ENCODE measurements at regions not wholly inside any gene's neighbourhood (a gene's known extent, or its start where the extent isn't known, plus 50 kb on each side); places are given as distances from the start of the nearest gene placed in this dataset.

DNA sequence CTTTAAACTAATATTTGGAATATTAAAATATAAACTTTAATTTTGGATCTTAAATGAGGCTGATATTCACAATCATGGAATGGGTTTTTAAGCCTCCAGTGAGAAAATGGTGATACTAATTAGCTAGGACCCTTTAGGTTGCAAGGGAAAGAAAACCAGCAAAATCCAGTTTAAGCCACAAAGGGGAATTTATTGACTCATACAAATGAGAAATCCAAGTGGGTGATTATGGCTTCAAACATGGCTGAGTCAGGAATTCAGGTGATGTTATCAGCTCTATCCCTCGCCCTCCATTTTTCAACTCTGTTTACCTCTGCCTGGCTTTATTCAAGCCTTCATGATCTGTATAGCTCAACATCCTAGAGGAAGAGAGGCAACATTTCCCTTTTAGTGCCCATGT, 75.3 kb upstream of the DLX2 start:
- no peaks in the 10 kb centered on the region for H3K36me3 ChIP-seq (ENCODE audit: insufficient read depth, low read length)
- no peak overlapping the region for H3K4me3 ChIP-seq (ENCODE audit: low read depth, low read length)
- H3K79me2 ChIP-seq (ENCODE audit: control insufficient read depth, insufficient read depth, low read length, unreplicated experiment) = no peaks in the 10 kb centered on the region
- H3K27me3 ChIP-seq (ENCODE audit: insufficient read depth, low read length) = no peaks in the 10 kb centered on the region
- peak overlapping the region; percentile 18 for H2AFZ ChIP-seq (ENCODE audit: low read length, unreplicated experiment)
- no peak overlapping the region for H3K27ac ChIP-seq (ENCODE audit: low read depth, low read length)
- H3K4me1 ChIP-seq (ENCODE audit: control insufficient read depth, insufficient read depth, low read length, unreplicated experiment) = peaks cover 10% of the 10 kb centered on the region

DNA sequence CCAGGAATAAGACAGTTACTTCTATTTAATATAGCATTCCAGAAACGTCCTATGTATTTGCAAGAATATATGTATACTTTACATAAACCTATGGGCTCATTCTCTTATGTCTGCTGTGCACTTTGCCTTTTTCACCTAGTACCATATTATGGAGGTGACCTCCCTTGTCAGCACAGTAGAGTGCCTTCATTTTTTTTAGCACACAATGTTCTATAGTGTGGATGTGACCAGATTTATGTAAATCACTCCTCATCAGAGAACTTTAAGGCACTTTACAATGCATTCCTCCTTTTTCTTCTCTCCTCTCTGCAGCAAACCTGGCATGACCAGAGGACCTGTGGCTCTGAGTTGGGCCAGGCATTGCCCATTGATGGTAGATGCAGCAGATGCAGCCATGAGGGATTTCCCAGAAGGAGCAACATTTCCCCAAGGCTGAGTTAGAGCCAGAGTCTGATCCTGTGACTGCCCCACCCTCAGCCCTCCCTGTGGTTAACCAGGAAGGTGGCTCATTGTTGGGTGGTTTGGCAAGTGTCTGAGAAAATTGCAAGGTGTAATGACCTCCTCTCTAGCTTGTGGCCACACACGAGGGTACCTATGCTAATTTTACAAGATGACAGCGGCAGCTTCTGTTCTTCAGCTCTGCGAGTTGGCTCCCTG, 76.5 kb upstream of the DLX2 start:
- Histone ChIP-seq H2AFZ (ENCODE audit: low read length, unreplicated experiment) (peak overlapping the region; percentile 4), H3K79me2 (ENCODE audit: control insufficient read depth, insufficient read depth, low read length, unreplicated experiment) (no peaks in the 10 kb centered on the region), H3K4me1 (ENCODE audit: control insufficient read depth, insufficient read depth, low read length, unreplicated experiment) (peaks cover 10% of the 10 kb centered on the region), H3K36me3 (ENCODE audit: insufficient read depth, low read length) (no peaks in the 10 kb centered on the region), H3K4me3 (ENCODE audit: low read depth, low read length) (no peak overlapping the region), H3K27ac (ENCODE audit: low read depth, low read length) (no peak overlapping the region), H3K27me3 (ENCODE audit: insufficient read depth, low read length) (no peaks in the 10 kb centered on the region)

DNA sequence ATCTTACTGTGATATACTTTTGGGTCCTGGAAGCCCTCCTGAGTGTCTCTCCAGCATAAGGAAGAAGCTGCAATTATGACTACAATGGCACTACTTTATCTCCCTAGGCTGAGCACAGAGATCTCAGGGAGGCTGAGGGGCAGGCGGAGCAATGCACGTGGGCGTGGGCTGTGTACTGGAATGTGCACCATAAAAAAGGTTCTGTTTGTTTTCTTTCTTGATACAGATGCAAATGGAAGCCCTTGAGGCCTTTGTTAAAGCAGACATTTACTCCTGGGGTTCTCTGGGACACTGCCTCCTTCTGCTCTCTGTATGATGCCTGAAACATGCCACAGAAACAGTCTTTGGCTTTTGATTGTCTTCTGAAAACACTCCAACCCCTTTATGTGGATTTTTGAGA, 79.1 kb upstream of the DLX2 start:
- H3K27me3 ChIP-seq (ENCODE audit: insufficient read depth, low read length) = no peaks in the 10 kb centered on the region
- no peak overlapping the region for H3K4me3 ChIP-seq (ENCODE audit: low read depth, low read length)
- H2AFZ ChIP-seq (ENCODE audit: low read length, unreplicated experiment) = peak overlapping the region; percentile 13
- H3K36me3 ChIP-seq (ENCODE audit: insufficient read depth, low read length) = no peaks in the 10 kb centered on the region
- H3K79me2 ChIP-seq (ENCODE audit: control insufficient read depth, insufficient read depth, low read length, unreplicated experiment) = no peaks in the 10 kb centered on the region
- H3K27ac ChIP-seq (ENCODE audit: low read depth, low read length) = no peak overlapping the region
- H3K4me1 ChIP-seq (ENCODE audit: control insufficient read depth, insufficient read depth, low read length, unreplicated experiment) = peaks cover 10% of the 10 kb centered on the region

DNA sequence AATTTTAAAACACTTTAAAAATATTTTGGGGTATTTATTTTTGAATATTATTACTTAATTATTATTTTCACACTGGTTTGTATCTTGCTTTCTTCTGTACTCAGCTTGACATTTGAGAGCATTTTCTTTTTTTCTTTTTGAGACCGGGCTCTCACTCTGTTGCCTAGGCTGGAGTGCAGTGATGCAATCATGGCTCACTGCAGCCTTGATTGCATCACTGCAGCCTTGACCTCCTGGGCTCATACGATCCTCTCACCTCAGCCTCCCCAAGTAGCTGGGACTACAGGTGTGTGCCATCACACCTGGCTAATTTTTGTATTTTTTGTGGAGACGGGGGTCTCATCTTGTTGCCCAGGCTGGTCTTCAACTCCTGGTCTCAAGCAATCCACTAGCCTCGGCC, 79.9 kb upstream of the DLX2 start:
- H3K4me1 ChIP-seq (ENCODE audit: control insufficient read depth, insufficient read depth, low read length, unreplicated experiment) = peaks cover 10% of the 10 kb centered on the region
- H3K4me3 ChIP-seq (ENCODE audit: low read depth, low read length) = no peak overlapping the region
- no peaks in the 10 kb centered on the region for H3K27me3 ChIP-seq (ENCODE audit: insufficient read depth, low read length)
- H3K27ac ChIP-seq (ENCODE audit: low read depth, low read length) = no peak overlapping the region
- H3K36me3 ChIP-seq (ENCODE audit: insufficient read depth, low read length) = no peaks in the 10 kb centered on the region
- no peaks in the 10 kb centered on the region for H3K79me2 ChIP-seq (ENCODE audit: control insufficient read depth, insufficient read depth, low read length, unreplicated experiment)
- no peak overlapping the region for H2AFZ ChIP-seq (ENCODE audit: low read length, unreplicated experiment)

DNA sequence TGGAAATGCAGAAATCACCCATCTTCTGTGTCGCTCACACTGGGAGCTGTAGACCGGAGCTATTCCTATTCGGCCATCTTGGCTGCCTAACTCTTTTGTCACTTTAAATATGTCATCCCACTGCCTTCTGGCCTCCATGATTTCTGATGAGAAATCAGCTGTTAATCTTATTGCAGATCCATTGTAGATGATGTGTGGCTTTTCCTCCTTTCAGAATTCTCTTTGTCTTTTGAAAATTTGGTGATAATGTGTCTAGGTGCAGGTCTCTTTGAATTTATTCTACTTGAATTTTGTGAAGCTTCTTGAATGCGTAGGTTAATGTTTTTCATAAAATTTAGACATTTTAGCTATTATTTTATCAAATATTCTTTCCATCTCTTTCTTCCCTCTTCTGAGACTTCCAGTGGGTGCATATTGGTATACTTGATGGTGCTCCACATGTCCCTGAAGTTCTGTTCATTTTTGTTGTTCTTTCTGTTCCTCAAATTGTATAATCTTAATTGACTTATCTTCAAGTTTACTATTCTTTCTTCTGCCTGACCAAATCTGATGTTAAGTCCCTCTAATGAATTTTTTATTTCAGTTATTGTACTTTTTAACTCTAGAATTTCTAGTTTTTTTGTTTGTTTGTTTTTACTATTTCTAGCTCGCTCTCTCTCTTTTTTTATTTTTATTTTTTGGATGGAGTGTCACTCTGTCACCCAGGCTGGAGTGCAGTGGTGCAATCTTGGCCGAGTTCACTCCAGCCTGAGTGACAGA, 90.8 kb upstream of the DLX2 start:
- H3K27me3 ChIP-seq (ENCODE audit: insufficient read depth, low read length) = peaks cover 2% of the 10 kb centered on the region; the same call in 1 of the 2 replicates
- no peaks in the 10 kb centered on the region for H3K36me3 ChIP-seq (ENCODE audit: insufficient read depth, low read length)
- no peak overlapping the region for H3K27ac ChIP-seq (ENCODE audit: low read depth, low read length)
- no peaks in the 10 kb centered on the region for H3K79me2 ChIP-seq (ENCODE audit: control insufficient read depth, insufficient read depth, low read length, unreplicated experiment)
- no peak overlapping the region for H2AFZ ChIP-seq (ENCODE audit: low read length, unreplicated experiment)
- H3K4me3 ChIP-seq (ENCODE audit: low read depth, low read length) = no peak overlapping the region
- no peaks in the 10 kb centered on the region for H3K4me1 ChIP-seq (ENCODE audit: control insufficient read depth, insufficient read depth, low read length, unreplicated experiment)

DNA sequence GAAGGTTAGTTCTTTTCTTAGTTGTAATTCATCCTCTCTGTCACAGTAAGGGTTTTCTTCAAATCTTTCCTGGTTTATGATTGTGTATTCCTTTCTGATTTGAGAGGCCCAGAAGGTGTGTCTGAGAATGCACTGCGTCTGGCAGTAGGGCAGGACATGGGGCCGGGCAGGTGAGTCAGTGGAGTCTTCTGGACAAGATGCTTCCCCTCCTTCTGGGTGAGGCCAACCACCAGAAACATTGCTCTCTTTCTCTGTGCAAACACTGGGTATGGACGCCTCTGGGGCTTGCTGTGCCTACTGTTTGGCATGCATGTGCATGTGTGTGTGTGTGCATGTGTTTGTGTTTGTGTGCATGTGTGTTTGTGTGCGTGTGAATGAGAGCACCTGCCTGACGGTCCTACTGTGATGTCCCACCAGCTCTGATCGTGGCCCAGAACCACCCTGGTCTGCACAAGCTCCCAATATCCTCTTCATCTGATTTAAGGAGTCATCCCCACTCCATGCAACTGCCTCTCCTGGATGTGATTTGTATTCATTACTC, 93.2 kb upstream of the DLX2 start:
- H3K27ac ChIP-seq (ENCODE audit: low read depth, low read length) = no peak overlapping the region
- peaks cover 2% of the 10 kb centered on the region; the same call in 1 of the 2 replicates for H3K27me3 ChIP-seq (ENCODE audit: insufficient read depth, low read length)
- no peaks in the 10 kb centered on the region for H3K4me1 ChIP-seq (ENCODE audit: control insufficient read depth, insufficient read depth, low read length, unreplicated experiment)
- no peak overlapping the region for H2AFZ ChIP-seq (ENCODE audit: low read length, unreplicated experiment)
- no peaks in the 10 kb centered on the region for H3K79me2 ChIP-seq (ENCODE audit: control insufficient read depth, insufficient read depth, low read length, unreplicated experiment)
- no peak overlapping the region for H3K4me3 ChIP-seq (ENCODE audit: low read depth, low read length)
- H3K36me3 ChIP-seq (ENCODE audit: insufficient read depth, low read length) = no peaks in the 10 kb centered on the region

DNA sequence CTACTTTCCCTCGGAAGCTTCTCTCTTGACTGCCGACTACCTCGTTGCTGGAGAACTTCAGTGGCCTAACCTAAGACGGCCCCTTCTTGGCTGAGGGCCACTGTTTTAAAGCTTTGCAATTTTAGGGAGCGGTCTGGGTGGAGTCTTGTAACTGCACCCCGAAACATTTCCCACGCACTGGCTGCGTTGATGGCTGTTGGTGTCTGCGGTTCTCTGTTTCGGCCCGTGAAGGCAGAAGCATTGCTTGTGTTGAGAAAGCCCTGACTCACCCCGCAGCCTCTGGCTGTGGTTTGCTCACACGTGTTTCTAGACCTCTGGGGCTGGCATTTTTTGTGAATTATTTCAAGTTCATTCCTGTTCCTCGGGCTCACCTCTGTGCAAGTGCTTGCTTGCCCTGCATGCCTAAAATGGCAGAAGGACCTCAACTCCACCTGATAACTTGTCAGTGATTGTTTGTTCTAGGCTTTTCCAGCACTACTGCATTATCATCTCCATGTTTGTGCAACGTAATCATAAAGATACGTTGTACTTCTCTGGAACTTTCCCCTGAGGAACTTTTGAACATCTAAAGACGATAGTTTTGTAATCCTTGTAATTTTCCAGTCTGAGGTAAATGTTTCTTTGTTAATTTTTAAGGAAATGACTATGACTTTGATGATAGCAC, 94.2 kb upstream of the DLX2 start:
- Histone ChIP-seq H3K36me3 (ENCODE audit: insufficient read depth, low read length) (no peaks in the 10 kb centered on the region), H3K4me3 (ENCODE audit: low read depth, low read length) (no peak overlapping the region), H3K4me1 (ENCODE audit: control insufficient read depth, insufficient read depth, low read length, unreplicated experiment) (no peaks in the 10 kb centered on the region), H3K27me3 (ENCODE audit: insufficient read depth, low read length) (peaks cover 2% of the 10 kb centered on the region; the same call in 1 of the 2 replicates), H2AFZ (ENCODE audit: low read length, unreplicated experiment) (no peak overlapping the region), H3K79me2 (ENCODE audit: control insufficient read depth, insufficient read depth, low read length, unreplicated experiment) (no peaks in the 10 kb centered on the region), H3K27ac (ENCODE audit: low read depth, low read length) (no peak overlapping the region)

DNA sequence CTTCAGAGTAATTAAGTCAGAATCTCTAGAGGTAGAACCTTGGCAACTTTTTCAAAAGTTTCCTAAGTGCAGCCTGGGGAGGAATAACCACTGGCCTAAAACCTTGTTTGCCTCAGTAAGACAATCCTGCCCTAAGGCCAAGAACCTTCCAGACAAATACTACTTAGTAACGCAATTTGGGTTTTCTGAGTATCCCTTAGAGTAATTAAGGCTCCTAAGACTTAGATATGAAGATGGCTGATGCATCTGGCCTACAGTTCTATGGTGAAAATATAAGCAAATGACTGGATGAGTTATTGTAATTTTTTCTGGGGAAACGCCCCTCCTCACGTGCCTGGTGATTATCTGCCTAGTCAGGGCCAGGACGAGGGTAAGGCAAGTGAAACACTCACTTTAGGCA, 95.7 kb upstream of the DLX2 start:
- no peaks in the 10 kb centered on the region for H3K4me1 ChIP-seq (ENCODE audit: control insufficient read depth, insufficient read depth, low read length, unreplicated experiment)
- no peak overlapping the region for H3K27ac ChIP-seq (ENCODE audit: low read depth, low read length)
- no peak overlapping the region for H3K4me3 ChIP-seq (ENCODE audit: low read depth, low read length)
- no peaks in the 10 kb centered on the region for H3K36me3 ChIP-seq (ENCODE audit: insufficient read depth, low read length)
- H2AFZ ChIP-seq (ENCODE audit: low read length, unreplicated experiment) = no peak overlapping the region
- H3K27me3 ChIP-seq (ENCODE audit: insufficient read depth, low read length) = peaks cover 2% of the 10 kb centered on the region; the same call in 1 of the 2 replicates
- no peaks in the 10 kb centered on the region for H3K79me2 ChIP-seq (ENCODE audit: control insufficient read depth, insufficient read depth, low read length, unreplicated experiment)

DNA sequence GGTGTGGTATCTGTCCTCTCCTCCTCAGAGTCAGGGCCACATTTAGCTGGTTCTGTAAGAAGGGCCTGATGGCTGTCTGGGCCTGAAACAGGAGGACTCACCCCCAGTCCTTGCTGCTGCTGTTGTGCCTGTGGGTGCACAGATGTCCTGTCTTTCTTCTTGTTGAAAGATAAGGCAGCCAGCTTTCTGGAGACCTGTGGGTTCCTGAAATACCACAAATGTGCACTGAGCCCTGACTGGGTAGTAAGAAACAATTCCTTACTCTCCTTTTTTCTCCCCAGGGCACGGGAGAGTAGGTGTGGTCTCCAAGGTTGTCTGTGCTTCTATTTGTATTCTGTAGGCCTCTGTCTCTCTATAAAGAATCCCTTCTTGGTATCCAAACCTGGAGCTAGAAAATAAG, 96.2 kb upstream of the DLX2 start:
- Histone ChIP-seq H3K4me1 (ENCODE audit: control insufficient read depth, insufficient read depth, low read length, unreplicated experiment) (no peaks in the 10 kb centered on the region), H2AFZ (ENCODE audit: low read length, unreplicated experiment) (no peak overlapping the region), H3K27me3 (ENCODE audit: insufficient read depth, low read length) (peaks cover 2% of the 10 kb centered on the region; the same call in 1 of the 2 replicates)

DNA sequence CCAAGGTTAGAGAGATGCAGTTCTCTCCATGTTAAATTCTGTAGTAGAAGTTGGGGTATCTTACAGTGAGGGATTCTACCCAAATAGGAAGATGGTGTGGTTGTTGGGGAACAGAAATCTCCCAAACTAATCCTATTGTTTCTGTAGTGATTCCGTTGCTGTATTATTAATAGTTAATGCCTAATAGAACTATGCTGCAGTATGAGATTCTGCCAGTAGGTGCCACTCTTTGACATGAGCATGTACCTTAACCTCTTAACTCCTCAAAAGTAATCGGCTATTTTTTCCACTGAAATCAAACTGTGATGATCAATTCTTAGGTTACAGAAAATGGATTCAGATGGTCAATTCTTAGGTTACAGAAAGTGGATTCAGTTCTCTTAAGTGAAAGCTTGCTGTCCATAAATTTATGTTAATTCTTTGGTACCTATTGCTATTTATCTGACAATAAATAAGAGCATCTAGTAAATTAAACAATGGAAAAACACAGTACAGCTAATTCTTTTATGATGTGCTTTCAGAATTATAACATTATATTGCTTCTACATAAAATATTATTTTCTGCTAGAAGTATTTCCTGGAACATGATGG, 97.9 kb upstream of the DLX2 start:
- Histone ChIP-seq H3K27ac (ENCODE audit: low read depth, low read length) (no peak overlapping the region), H3K79me2 (ENCODE audit: control insufficient read depth, insufficient read depth, low read length, unreplicated experiment) (no peaks in the 10 kb centered on the region), H2AFZ (ENCODE audit: low read length, unreplicated experiment) (no peak overlapping the region), H3K27me3 (ENCODE audit: insufficient read depth, low read length) (no peaks in the 10 kb centered on the region), H3K4me3 (ENCODE audit: low read depth, low read length) (no peak overlapping the region), H3K36me3 (ENCODE audit: insufficient read depth, low read length) (no peaks in the 10 kb centered on the region), H3K4me1 (ENCODE audit: control insufficient read depth, insufficient read depth, low read length, unreplicated experiment) (no peaks in the 10 kb centered on the region)

More for the DNA sequence above, 96.2 kb upstream of the DLX2 start:
- Histone ChIP-seq H3K27ac (ENCODE audit: low read depth, low read length) (no peak overlapping the region), H3K36me3 (ENCODE audit: insufficient read depth, low read length) (no peaks in the 10 kb centered on the region), H3K79me2 (ENCODE audit: control insufficient read depth, insufficient read depth, low read length, unreplicated experiment) (no peaks in the 10 kb centered on the region), H3K4me3 (ENCODE audit: low read depth, low read length) (no peak overlapping the region)
